Amniotic stem cell (primary cell): ENCODE measurements at regions not wholly inside any gene's neighbourhood (a gene's known extent, or its start where the extent isn't known, plus 50 kb on each side); places are given as distances from the start of the nearest gene placed in this dataset.
A peak's percentile ranks its signal among the peaks of the same experiment; 100 is the strongest.
"Not testable (repeated sequence)": the region's sequence is repeated elsewhere in the genome, so short reads cannot be mapped to it uniquely, and the experiment has no call there.

ENCODE experiments used
- DNase-seq: peaks from one replicate; lab custom pipeline; 2025; lab: John Stamatoyannopoulos, UW

DNA sequence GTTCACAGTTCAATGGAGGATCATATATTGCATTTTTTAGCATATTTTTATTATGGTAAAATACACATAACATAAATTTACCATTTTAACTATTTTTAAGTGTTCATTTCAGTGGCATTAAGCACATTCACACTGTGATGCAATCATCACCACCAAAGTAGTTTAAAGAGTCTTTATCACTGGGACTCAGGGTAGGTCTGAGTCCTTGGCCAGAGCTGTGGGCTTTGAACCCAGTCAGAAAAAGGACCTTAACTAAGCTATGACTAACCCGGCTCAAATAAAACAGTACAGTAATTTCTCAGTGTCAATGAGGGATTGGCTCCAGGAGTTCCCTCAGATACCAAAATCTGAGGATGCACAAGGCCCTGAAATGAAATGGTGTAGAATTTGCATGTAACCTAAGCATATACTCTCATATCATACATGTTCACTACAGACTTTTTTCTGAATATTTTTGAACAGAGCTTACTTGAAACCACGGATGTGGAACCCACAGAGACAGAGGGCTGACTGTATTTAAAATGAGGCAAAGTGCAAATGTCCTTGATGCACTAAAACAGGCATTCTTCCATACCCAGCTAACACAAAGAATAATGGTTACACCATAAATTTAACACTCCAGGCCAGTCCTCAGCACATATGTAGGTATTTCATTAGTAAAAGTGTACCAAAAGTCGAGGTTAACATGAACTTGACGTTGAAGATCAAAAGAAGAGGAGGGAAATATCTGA, 246.2 kb downstream of the LNPK start:
- DNase-seq, result no peak

DNA sequence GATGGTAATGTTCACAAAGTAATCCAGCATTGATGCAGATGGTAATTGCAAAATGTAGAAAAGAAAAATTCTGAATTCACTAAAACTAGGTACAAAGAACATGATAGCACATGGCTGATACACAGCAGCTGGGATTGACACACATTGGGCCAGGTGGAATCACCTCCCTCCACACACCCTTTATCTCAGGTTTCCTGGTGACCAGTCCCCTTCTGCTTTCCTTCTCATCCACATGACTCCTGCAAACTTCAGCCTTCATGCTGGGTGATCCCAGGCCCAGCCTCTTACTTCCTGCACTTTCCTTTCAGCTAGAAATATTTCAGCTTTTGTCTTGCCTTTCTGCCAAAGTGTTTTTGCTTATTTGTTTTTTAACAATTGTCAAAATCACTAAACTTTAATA, 246.9 kb downstream of the LNPK start:
- DNase-seq, result no peak

GRCh38 chr2:175750195-175750594, 251.9 kb downstream of the LNPK start:
- no peak for DNase-seq

- DNase-seq, result no peak
Measured at GRCh38 chr2:175745911-175746310, 256.2 kb downstream of the LNPK start.

DNA sequence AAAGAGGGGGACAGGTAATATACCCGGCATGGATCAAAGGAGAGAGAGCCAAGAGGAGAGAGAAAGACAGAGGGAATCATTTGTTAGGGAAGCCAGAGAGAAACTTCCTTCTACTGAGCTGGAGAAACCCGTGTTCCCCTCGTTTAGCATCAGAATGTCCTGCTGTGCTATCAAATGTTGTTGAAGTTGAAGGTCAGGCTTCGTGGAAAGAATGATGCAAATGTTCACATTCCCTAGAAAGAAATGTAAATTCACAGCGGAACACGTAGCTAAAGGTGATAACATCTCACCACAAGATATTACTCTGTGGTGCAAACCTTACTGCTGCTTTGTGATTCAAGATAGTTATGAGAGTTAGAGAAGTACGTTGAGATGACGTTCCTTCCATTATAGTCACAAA, 258.1 kb downstream of the LNPK start:
- DNase-seq, result no peak

GRCh38 chr2:175743011-175743410, 259.1 kb downstream of the LNPK start:
- peak; percentile 23 for DNase-seq

DNA sequence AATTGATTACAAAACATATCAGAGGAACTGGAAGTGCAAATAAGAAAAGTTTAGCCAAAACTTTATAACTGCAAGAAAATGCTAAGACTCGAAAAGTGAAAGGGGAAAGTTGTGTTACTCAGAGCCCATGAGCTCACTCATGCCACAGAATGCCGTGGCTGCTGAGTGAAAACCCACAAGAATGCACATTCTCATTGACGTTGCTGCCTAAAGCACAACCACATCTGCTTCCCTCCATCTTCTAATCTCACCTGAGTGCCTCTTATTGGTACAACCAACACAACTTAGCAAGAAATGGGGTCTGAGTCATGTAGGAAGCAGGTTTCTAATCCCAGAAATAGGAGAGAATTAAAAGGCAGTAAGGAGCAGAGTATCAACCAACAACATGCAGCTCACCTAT, 259.7 kb downstream of the LNPK start:
- DNase-seq, result peak; percentile 62

DNA sequence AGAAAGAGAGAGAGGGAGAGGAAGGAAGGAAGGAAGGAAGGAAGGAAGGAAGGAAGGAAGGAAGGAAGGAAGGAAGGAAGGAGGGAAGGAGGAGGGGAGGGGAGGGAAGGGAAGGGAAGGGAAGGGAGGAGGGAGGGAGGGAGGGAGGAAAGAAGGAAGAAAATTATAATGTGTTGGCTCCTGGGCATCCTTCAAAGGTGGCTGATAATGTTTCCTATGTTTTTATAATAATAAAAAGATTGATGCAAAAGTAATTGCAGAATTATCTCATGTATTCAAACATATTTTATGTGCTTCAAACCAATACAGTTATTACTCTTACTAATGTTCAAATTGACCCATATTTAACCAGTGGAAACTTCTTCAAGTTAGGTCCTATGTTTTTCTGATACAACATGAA, 260.9 kb downstream of the LNPK start:
- DNase-seq, result no peak

DNA sequence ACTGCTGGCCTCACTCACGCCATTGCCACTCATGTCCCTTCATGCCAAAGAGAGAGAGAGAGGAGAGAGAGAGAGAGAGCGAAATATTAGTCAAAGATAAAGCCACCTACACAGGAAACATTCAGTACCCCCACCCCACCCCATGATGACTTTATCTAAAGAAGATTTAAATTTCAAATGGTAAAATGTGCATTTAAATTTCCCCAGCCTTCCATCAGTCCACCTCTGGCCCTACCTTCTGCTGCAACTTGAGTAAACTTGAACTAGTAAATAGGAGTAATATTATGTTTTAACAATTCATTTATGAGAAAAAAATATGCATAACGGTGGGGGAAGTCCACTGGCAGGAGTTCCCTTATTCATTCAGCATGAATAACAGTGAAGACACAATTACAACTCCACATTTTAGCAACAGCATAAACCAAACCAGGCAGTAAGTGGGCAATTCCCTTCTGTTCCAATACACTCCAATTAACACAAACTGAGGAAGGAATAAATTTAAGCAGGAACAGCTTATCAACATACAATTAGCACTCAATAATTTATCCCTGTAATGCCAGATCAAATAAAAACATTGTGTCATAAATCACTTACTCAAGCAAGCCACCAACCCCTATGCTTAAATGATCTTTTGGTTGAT, 264.2 kb downstream of the LNPK start:
- no peak for DNase-seq

DNA sequence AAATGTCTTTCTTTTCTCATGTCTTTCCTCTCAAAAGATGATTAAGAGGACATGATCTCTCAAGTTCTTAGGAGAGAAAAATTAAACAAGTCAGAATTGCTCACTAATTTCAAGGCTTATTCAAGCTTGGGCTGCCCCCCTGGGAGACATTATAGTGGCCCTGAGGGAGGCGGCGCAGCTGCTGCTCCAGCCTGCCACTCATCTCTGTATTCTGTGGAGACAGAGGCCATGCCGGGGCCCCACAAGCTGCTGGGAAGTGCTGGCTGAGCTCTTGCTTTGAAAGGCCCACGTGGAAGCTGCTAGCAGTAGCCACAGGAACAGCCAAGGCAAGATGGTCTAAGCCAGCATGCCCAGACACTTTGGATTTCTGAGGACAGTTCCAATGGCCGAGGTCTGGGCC, 267.4 kb downstream of the LNPK start:
- DNase-seq, result no peak

DNA sequence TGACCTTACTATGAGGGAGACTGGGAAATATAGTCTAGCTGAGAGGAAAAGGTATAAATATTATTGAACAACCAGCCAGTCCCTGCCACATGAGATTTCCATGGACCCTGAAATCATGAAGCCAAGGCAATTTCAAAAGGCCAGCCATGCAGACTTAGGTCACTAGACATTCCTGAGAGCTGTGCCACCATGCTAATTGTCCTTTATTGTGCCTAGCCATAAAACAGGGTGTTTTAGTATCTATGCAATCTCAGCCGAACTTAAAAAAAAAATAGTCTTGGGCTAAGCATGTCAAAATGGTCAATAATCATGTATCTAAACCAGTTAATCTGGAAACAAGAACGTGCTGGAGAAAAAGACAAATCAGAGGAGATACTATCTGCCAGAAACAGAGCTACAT, 269.5 kb downstream of the LNPK start:
- DNase-seq, result no peak

- DNase-seq, result no peak
Measured at GRCh38 chr2:175730050-175730449, 272.0 kb downstream of the LNPK start.

DNA sequence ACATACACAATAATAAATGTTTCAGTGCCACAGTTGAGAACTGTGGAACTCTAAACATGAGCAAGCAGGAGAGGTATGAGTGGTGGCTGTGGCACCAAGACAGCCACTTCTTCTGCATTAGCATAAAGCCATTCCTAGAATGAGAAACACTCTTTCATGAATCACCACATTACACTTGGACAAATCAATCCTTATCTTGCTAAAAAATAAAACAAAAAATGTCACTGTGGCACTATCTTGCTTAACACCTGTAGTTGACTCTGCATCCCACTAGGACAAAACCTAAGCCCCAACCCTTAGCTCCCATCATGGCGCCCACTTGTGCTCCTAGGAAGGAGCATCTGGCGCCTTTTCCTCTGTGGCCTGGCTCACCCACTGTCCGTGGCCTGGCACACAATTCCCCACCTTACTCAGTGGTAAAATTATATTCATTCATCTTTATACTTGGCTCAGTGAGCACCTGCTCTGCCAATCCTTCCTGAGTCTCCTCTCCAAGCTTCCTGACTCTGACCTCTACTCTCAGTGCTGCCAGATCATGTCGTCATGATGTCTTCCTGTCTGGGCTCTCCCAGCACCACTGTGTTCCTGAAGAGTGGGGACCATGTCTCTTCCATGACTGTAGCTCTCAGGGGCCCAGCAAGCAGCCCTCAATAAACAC, 272.9 kb downstream of the LNPK start:
- DNase-seq, result no peak

DNA sequence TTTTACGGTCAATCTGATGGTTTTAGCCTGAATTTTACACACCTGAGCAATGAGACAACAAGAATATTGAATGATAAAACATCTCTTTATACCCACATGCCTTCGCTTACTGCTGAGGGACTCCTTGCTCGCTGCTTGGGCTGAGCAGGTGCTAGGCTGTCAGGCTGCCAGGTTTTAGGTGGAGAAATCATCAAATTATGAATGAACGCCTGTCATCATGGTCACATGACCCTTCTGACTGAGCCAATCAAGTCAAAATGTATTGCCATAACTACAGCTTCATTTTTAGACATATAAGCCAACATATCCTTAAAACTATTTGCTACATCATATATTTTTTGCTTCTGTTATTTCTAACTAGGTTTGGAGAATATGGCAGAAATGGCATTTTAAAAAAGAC, 274.0 kb downstream of the LNPK start:
- DNase-seq, result no peak

- peak; percentile 62 for DNase-seq
Measured at GRCh38 chr2:175726223-175726622, 275.8 kb downstream of the LNPK start.

GRCh38 chr2:175709248-175709647, 292.8 kb downstream of the LNPK start:
- no peak for DNase-seq

DNA sequence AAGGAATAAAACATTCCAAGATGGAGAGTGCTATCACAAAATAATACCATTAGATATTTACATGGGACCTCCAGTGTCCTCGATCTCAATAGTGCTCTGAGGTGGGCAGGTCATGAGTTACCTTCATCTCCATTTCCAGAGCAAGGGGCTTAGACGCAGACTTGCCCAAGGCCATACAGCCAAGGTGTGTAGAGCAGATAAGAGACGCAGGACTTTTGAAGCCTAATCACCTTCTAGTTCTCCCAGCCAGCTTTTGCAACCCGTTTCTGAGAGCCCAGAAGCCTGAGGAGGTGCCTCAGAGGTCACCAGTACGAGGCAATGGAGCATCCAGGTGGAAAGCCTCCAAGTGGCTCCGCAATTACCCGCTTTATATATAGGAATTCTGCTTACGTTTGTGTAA, 294.7 kb downstream of the LNPK start:
- no peak for DNase-seq

DNA sequence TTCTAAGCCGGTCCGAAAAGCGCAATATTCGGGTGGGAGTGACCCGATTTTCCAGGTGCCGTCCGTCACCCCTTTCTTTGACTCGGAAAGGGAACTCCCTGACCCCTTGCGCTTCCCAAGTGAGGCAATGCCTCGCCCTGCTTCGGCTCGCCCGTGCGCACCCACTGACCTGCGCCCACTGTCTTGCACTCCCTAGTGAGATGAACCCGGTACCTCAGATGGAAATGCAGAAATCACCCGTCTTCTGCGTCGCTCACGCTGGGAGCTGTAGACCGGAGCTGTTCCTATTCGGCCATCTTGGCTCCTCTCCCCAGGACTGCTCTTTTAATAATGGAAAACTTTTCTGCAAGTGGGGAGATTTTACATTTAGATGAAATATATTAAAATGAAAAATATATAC, 297.5 kb downstream of the LNPK start:
- DNase-seq, result not testable (repeated sequence)

DNA sequence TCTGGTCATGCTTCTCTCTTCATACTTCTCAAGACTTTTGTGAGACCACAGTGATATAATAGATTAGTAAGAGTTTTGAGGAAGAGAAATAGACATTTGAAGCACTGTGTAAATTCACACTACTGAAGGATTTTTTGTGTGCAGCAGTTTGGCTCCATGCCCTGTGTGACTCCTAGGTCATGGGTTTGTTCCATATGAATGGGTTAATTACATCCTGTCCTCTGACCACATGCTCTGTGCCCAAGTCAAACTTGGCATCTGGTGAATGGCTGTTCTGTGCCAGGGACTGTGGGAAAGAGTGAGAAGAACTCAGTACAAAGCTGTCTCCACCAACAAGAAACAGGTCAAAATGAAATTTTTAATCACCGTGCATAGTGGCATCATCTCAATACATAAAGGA, 304.0 kb downstream of the LNPK start:
- DNase-seq, result no peak

DNA sequence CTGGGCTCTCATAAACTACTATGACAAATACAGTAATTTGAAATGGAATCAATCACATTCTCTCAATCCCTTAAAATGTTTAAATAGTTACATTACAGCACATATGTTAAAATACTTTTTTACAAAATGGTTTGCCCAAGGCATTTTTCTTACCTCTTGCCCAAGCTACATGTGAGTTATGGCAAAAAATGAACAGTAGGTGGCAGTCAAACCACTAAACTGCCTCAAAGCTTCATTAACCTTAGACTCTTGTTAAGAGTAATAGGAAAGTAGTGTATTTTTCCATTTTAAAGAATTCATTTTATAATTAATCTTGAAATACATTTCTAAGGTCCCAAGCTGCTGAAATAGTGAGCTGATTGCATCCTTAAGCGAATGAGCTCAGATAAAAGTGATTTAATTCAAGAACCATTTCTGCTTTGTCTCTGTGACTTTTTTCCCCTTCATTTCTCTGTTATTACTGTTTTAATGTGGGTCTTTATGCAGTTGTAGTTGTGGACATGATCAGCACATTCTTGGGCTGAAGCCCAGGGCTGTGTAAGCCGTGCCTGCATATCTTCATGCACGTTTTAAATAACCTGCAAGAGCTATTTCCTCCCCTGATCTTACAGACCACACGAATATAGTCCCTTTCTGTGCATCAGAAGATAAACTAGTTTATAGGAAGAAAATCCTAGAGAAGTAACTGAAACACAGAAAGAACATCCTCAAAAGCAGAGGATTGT, 311.8 kb downstream of the LNPK start:
- no peak for DNase-seq

DNA sequence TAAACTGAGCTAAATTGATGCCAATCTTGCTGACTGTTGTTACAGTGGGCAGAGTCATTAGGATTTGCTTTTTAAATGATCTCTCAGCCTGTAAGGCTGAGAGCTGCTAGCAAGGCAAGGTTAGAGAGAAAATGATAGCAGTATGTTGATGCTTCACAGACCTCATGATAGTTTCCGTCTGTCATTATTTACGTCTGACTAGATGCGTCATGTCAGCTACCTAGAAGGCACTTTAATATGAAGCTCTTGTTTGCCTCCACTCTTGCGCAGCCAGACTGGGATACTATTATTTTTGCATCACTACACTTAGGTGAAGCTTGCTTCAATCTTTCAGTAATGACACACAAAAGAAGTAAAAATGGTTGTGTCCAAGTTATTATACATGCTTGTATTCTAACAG, 313.8 kb downstream of the LNPK start:
- DNase-seq, result no peak

DNA sequence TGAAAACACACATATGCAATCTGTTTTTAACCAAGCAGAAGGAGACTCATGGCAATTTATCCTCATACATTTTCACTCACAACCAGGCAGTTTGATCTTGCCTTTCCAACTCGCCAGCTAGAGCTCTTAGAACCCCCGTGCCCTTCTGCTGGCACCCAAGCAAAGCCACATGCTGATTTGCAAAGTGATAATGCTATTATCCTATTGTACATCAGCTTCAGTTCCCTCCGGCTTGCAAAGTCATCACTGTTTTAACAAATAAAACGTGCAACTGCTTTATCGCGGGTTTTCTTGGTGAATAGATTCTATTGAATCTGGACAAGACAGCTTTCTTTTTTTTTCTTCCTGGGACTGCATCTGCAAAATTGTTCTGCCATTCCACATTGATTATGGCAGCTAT, 314.6 kb downstream of the LNPK start:
- DNase-seq, result no peak

GRCh38 chr2:175686002-175686401, 316.1 kb downstream of the LNPK start:
- no peak for DNase-seq
